Astrocyte of the hippocampus (primary cell): ENCODE measurements at regions not wholly inside any gene's neighbourhood (a gene's known extent, or its start where the extent isn't known, plus 50 kb on each side); places are given as distances from the start of the nearest gene placed in this dataset.

Experiments
- DNase-seq: peaks from one replicate; pipeline ENCODE4 v3.0.0; 2011; ENCODE audit warnings: low read depth, low spot score

GRCh38 chr1:78797108-78797781, 147.6 kb downstream of the IFI44 start:
- peak; percentile 1 for DNase-seq

DNA sequence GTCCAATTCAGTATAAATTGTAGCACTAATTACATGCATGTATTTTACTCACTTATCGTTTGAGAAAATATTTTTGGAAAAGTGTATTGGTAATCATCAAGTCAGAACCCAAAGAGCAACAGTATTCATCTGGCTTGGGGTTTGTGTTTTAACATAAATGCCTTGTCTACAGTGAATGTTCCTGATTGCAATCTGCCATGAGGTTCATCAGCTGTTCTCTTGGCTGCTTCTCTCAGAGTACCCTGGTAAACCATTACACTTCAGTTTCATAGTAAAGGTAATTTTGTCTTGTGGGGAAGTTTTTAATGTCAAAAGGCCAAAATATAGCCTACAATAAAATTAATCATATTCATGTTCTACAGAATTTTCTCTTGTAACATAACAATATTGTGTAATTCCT, 150.3 kb downstream of the IFI44 start:
- DNase-seq = no peak

GRCh38 chr1:78814176-78814575, 164.5 kb downstream of the IFI44 start:
- no peak for DNase-seq

- no peak for DNase-seq
Observed at GRCh38 chr1:78825561-78825960, 175.9 kb downstream of the IFI44 start.

DNA sequence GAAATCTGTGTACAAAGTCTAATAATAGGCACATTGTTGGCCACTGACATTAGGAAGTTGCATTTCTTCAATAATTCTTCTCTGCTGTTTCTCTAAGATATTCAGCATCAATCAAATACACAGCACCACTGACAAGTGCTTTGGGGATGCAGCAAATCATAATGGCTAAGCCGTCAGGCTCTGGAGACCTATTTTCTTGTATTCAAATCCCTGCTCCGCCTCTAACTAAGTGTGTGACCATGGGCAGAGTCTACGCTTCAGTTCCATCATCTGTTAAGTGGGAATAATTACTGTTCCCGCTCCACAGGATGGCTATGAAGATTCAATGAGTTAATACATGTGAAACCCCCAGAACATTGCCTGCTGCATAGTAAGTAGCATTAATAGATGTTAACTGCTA, 176.9 kb downstream of the ADGRL4 start:
- no peak for DNase-seq

GRCh38 chr1:78830321-78830720, 176.2 kb downstream of the ADGRL4 start:
- DNase-seq = peak; percentile 36

- peak; percentile 93 for DNase-seq
Observed at GRCh38 chr1:78831731-78832360, 174.7 kb downstream of the ADGRL4 start.

DNA sequence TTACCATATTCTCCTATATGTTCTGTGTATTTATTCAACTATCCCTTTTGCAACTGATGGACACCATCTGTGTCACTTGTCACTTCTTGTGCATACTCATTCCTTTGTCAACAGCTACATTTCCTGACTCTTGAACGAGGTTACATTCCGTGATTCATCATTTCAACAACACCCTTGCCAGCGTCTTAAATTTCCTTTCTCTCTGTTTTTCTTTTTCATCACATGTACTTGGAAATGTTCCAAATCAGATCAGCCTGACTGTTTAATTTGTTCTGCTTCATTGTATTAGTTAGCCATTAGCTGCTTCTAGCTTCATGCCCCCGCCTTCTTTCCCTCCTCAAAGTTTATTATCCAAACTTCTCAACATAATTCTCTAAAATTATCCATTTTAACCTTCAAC, 173.0 kb downstream of the ADGRL4 start:
- peak; percentile 76 for DNase-seq

DNA sequence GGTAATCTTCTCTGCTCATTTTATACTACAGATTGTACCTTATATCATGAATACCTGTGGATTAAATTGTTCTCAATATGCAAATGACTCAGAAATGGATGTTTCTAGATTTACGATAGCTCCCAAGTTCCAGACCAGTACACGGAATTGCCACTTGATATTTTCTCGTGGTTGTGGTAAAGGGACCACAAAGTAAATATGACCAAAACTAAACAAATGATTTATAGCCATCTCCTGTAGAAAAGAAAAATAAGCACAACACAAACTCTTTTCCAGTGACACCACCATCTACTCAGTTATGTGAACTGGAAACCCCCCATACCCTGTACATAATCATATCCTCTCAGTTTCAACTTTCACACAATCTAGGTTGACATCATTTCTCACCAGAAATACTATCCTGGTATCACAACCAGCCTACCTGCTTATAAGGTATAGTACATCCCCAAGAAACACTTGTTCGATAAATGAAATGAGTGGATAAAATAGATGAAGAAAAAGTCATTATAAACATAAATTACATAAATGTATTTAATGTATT, 172.3 kb downstream of the ADGRL4 start:
- peak; percentile 14 for DNase-seq

DNA sequence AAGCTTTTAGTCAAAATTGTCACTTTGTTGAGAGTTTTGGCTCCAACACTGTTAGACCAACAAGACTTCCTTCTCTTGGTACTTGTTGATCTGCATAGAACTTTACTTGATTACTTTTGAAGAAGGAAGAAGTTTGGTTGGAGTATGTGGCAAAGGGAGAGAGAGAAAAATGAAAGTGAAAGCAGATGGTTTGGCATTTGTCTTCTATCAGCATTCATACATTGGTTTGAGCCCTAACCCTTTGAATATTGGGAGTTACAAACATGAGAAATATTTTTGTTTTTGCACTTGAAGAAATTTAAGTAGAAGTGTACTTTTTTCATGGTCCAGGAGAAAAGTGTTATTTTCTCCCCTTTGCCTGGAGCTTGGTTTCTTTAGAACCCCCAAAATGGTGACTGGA, 169.8 kb downstream of the ADGRL4 start:
- peak; percentile 10 for DNase-seq

DNA sequence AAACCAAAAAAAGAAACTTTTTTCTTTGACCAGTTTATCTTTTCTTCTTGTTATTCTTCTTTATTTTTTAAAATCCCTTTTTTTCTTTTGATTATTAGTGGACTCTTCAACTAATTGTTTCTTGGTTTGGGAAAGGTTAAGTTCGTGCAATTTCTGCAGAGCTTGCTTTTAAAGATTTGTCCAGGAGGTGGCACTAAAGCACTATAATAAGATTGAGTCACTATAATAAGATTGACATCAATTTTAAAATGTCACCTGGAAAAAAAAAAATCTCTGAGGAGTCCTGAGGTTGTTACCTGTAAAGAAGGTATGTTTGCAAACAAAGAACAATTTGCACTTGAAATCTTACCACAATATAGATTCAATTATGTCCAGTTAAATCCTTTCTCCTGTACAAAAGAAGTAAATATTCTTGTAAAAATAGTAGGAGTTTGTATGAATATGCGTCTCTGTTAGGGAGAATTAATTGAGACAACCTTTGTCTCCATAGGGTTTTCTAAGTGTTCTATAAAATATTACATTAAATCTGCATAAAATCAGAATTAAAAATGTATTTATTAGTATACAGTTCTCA, 166.7 kb downstream of the ADGRL4 start:
- peak; percentile 61 for DNase-seq
